Heart left ventricle (tissue), 16 donors: ENCODE measurements at regions not wholly inside any gene's neighbourhood (a gene's known extent, or its start where the extent isn't known, plus 50 kb on each side); places are given as distances from the start of the nearest gene placed in this dataset.

Source experiments
- ATAC-seq, 4 donors: fragments of 200-7000 bp; cut with Tn5 transposase; one replicate each; pipeline ENCODE4 v1.9.1; 2020 to 2022; ENCODE audit warnings: moderate library complexity in 4 of 4, mild to moderate bottlenecking in 3 of 4, moderate number of reproducible peaks in 1 of 4
- DNase-seq, 5 donors: peaks; one replicate each; pipeline ENCODE4 v3.0.0-alpha.2; 2020
- H3K27ac ChIP-seq, 12 donors: fragments of 200-600 bp; sonication (generic) in 4 of 12; one replicate each; pipeline versions ENCODE4 v1.5.0 to v1.8.0; 2016 to 2022; ENCODE audit warnings: mild to moderate bottlenecking in 2 of 12
- H3K27me3 ChIP-seq, 9 donors: fragments of 200-600 bp; sonication (generic) in 2 of 9; one replicate each; pipeline versions ENCODE4 v1.5.1 to v1.8.0; 2016 to 2022; ENCODE audit warnings: mild to moderate bottlenecking in 3 of 9
- H3K36me3 ChIP-seq, 9 donors: fragments of 200-600 bp; sonication (generic) in 2 of 9; one replicate each; pipeline versions ENCODE4 v1.5.0 to v1.8.0; 2018 to 2022; ENCODE audit warnings: mild to moderate bottlenecking in 2 of 9
- H3K4me1 ChIP-seq, 12 donors: fragments of 200-600 bp; sonication (generic) in 4 of 12; one replicate each; pipeline versions ENCODE4 v1.5.0 to v1.8.0; 2016 to 2022; ENCODE audit warnings: mild to moderate bottlenecking in 3 of 12
- H3K4me3 ChIP-seq, 12 donors: fragments of 200-600 bp; sonication (generic) in 4 of 12; one replicate each; pipeline versions ENCODE4 v1.5.0 to v1.8.0; 2017 to 2022; ENCODE audit warnings: mild to moderate bottlenecking in 9 of 12, moderate library complexity in 4 of 12
- H3K9me3 ChIP-seq, 12 donors: fragments of 200-600 bp; sonication (generic) in 4 of 12; one replicate each; pipeline versions ENCODE4 v1.5.0 to v1.8.0; 2016 to 2022; ENCODE audit warnings: mild to moderate bottlenecking in 1 of 12
- CTCF ChIP-seq, 12 donors: fragments of 200-600 bp; sonication (generic) in 4 of 12; IDR thresholded peaks; one replicate each; pipeline versions ENCODE4 v1.5.0 to v1.8.0; 2018 to 2022; ENCODE audit warnings: antibody characterized with exemption in 12 of 12, mild to moderate bottlenecking in 5 of 12
- POLR2A ChIP-seq, 2 donors: fragments of 450-650 bp; IDR thresholded peaks; one replicate each; pipeline ENCODE4 v1.6.1; 2017; ENCODE audit warnings: antibody characterized with exemption in 2 of 2, mild to moderate bottlenecking in 2 of 2, moderate library complexity in 2 of 2
- WGBS, 4 donors: extraction: QIAGEN DNeasy Blood & Tissue Kit in 2 of 4; methylation state at CpG; one replicate each; pipeline versions ENCODE4 v1.1.5 to v1.1.7; 2013 to 2018; 5-methylcytosine and 5-hydroxymethylcytosine counted together
- intact Hi-C, 10 donors: fragments of 100-400 bp; cut with DNase I; formaldehyde crosslinking; loops; one replicate each; pipeline versions ENCODE4 v1.11.1 to v1.14.2; 2022
- donor health status: ischemic (EF 13 %, LVEDD 7.1; RV severe dilation, severe dysfunction).
- donor health status: healthy with polysubstance abuse.
- donor health status: DM: no; HTN: yes; CAD: no.
- donor health status: DM: no; HTN: no; CAD: no.
- donor health status: ischemic (EF 25% LVEDD 6.9; RV normal size, moderate dysfunction).
- donor health status: ischemic (EF 25% LVEDD 5.7; RV mildly dilated, moderate dysfunction).
- donor health status: healthy.
- donor health status: DM: yes; HTN: yes; CAD: no.
- donor health status: ischemic (EF 35%, LVEDD 5.7; RV mildly dilated, moderate dysfunction).
- donor health status: nonischemic (EF 11% LVEDD 7.7; RV severe dilation, severe dysfunction).
- donor health status: DM: yes; HTN: yes; CAD: no.
- donor health status: PGD.
- donor health status: ischemic (EF 29% LVEDD 5.4; RV normal size, mild dysfunction).
- donor health status: nonischemic (EF 23%, LVEDD 6.1; RV moderate dilation, normal function).

- Histone ChIP-seq H3K4me3 (no peak overlapping the region), H3K9me3 (peaks cover 0 to under 1% (median 0%) of the 10 kb centered on the region in 12 donors), H3K4me1 (no peaks in the 10 kb centered on the region), H3K27me3 (no peaks in the 10 kb centered on the region), H3K27ac (no peak overlapping the region), H3K36me3 (no peaks in the 10 kb centered on the region)
- DNase-seq, result no peak
- WGBS, 4 donors, result 53 to 63% (median 56%) methylated on average over 1 of the region's 1 CpG
- intact Hi-C loops, result no loop called here
- TF ChIP-seq POLR2A (IDR thresholded peaks at IDR 0.05) (no peak), CTCF (IDR thresholded peaks at IDR 0.05) (no peak)
- no peak for ATAC-seq
Observed at GRCh38 chr11:41996533-41996932, 537.1 kb upstream of the LRRC4C start.

DNA sequence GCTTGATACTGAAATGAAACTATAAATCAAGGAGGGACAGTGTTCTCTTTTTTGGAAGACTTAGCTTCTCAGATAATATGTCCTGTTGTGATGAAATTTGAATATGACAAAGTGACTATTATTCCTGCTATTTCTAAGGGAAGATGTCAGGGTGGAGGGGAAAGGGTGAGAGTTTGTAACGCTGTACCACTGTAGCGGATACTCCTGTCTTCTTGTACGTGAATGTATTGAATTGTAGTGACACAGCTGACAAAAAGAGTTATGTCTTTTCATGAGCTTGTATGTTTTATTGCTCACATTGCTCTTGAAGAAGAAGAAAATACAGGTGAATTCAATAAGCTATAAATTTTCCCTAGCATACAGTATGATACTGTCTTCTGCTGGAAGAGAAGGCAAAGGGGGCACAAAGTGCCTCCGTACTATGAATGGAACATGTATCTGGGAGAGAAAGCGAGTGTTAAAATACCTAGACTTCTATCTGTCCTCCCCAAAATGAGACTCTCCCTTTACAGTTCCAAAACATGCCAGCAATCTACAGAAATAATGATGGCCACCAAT is 538.5 kb upstream of the LRRC4C start:
- ATAC-seq (no peak), DNase-seq (no peak)
- H3K9me3 ChIP-seq, result peaks cover 0 to 4% (median 0%) of the 10 kb centered on the region in 12 donors
- TF ChIP-seq CTCF (IDR thresholded peaks at IDR 0.05), result no peak
- TF ChIP-seq POLR2A (IDR thresholded peaks at IDR 0.05), result no peak
- no peaks in the 10 kb centered on the region for H3K27me3 ChIP-seq
- 78 to 90% (median 88%) methylated on average over 5 of the region's 5 CpGs for WGBS, 4 donors
- no peak overlapping the region for H3K4me3 ChIP-seq
- intact Hi-C loops, result no loop called here
- H3K27ac ChIP-seq, result no peak overlapping the region
- H3K36me3 ChIP-seq, result no peaks in the 10 kb centered on the region
- no peaks in the 10 kb centered on the region for H3K4me1 ChIP-seq

GRCh38 chr11:41999066-41999465 is 539.6 kb upstream of the LRRC4C start:
- no peaks in the 10 kb centered on the region for H3K27me3 ChIP-seq
- intact Hi-C loops, result no loop called here
- TF ChIP-seq CTCF (IDR thresholded peaks at IDR 0.05) (no peak), POLR2A (IDR thresholded peaks at IDR 0.05) (no peak)
- no peak overlapping the region for H3K27ac ChIP-seq
- no peaks in the 10 kb centered on the region for H3K36me3 ChIP-seq
- no peak for ATAC-seq
- no peak overlapping the region for H3K4me3 ChIP-seq
- no peaks in the 10 kb centered on the region for H3K4me1 ChIP-seq
- peaks cover 0 to 4% (median 0%) of the 10 kb centered on the region in 12 donors for H3K9me3 ChIP-seq
- no peak for DNase-seq

DNA sequence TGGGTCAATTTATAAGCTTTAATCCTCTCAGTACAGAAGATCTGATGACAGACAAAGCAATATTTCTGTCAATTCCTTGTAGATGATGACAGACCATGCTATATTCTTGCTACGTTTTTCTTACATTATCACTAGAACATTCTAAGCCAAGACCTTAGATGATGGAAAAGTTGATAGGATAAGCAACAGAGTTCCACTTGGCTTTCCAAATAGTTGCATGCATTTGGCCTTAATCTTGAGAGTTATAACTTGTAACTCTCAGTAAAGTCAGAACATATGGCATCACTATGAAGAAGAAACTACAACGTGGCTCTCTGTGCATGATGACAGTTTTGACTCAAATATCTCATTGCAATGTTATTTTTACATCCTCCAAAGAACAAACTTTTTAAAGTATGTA is 544.3 kb upstream of the LRRC4C start:
- no peaks in the 10 kb centered on the region for H3K4me1 ChIP-seq
- WGBS, 4 donors, result 33 to 54% (median 44%) methylated on average over 2 of the region's 2 CpGs
- no peaks in the 10 kb centered on the region for H3K27me3 ChIP-seq
- H3K4me3 ChIP-seq, result no peak overlapping the region
- ATAC-seq (no peak), DNase-seq (no peak)
- TF ChIP-seq POLR2A (IDR thresholded peaks at IDR 0.05), result no peak
- TF ChIP-seq CTCF (IDR thresholded peaks at IDR 0.05), result no peak
- intact Hi-C loops, result no loop called here
- H3K9me3 ChIP-seq, result peaks cover 0 to 4% (median 0%) of the 10 kb centered on the region in 12 donors
- H3K27ac ChIP-seq, result no peak overlapping the region
- no peaks in the 10 kb centered on the region for H3K36me3 ChIP-seq
